SK-N-SH treated with all-trans-retinoic acid at 6 μM for 48 hours (cell line): ENCODE measurements at regions not wholly inside any gene's neighbourhood (a gene's known extent, or its start where the extent isn't known, plus 50 kb on each side); places are given as distances from the start of the nearest gene placed in this dataset.

Source experiments
- ARNTL ChIP-seq: fragments of 450-650 bp; formaldehyde crosslinking; IDR thresholded peaks from 2 replicates; pipeline ENCODE4 v1.5.0; 2020; ENCODE audit warnings: low read depth, mild to moderate bottlenecking, moderate library complexity, borderline replicate concordance
- BACH2 ChIP-seq: fragments of 250-450 bp; sonication (Bioruptor Pico); IDR thresholded peaks from 2 replicates; pipeline ENCODE4 v1.9.0; 2021; ENCODE audit warnings: mild to moderate bottlenecking, borderline replicate concordance
- CSRNP3 ChIP-seq: fragments of 250-450 bp; sonication (Bioruptor Pico); IDR thresholded peaks from 2 replicates; pipeline ENCODE4 v1.5.1; 2021; ENCODE audit warnings: mild to moderate bottlenecking, moderate library complexity
- GLIS3 ChIP-seq: fragments of 250-450 bp; sonication (Bioruptor Pico); IDR thresholded peaks from 2 replicates; pipeline ENCODE4 v1.5.0; 2020; ENCODE audit warnings: mild to moderate bottlenecking, moderate library complexity
- RARB ChIP-seq: fragments of 250-450 bp; sonication (Bioruptor Pico); IDR thresholded peaks from 2 replicates; pipeline ENCODE4 v1.8.0; 2021; ENCODE audit warnings: mild to moderate bottlenecking, moderate library complexity
- TCF4 ChIP-seq: fragments of 250-450 bp; sonication (Bioruptor Pico); IDR thresholded peaks from 2 replicates; pipeline ENCODE4 v1.8.0; 2021; ENCODE audit warnings: mild to moderate bottlenecking, moderate library complexity, borderline replicate concordance
- ZC3H10 ChIP-seq: fragments of 250-450 bp; sonication (Bioruptor Pico); IDR thresholded peaks from 2 replicates; pipeline ENCODE4 v1.5.1; 2021; ENCODE audit warnings: mild to moderate bottlenecking, moderate library complexity
- ZFP3 ChIP-seq: fragments of 250-450 bp; sonication (Bioruptor Pico); IDR thresholded peaks from 2 replicates; pipeline ENCODE4 v1.5.0; 2020; ENCODE audit warnings: mild to moderate bottlenecking, moderate library complexity
- ZNF565 ChIP-seq: fragments of 450-650 bp; formaldehyde crosslinking; conservative IDR thresholded peaks from 2 replicates; pipeline ENCODE4 v1.5.0; 2020; ENCODE audit warnings: low read depth, mild to moderate bottlenecking, moderate library complexity
- ZNF70 ChIP-seq: fragments of 450-650 bp; formaldehyde crosslinking; IDR thresholded peaks from 2 replicates; pipeline ENCODE4 v1.5.0; 2020; ENCODE audit warnings: mild to moderate bottlenecking, moderate library complexity
- ZNF8 ChIP-seq: fragments of 450-650 bp; formaldehyde crosslinking; IDR thresholded peaks from 2 replicates; pipeline ENCODE4 v1.5.0; 2020; ENCODE audit warnings: mild to moderate bottlenecking, moderate library complexity
- TF ChIP-seq, protein P1 (sequence below): fragments of 250-450 bp; sonication (Bioruptor Pico); IDR thresholded peaks from 2 replicates; pipeline ENCODE4 v1.8.0; 2020; ENCODE audit warnings: mild to moderate bottlenecking, moderate library complexity, borderline replicate concordance
- TF ChIP-seq, protein P2 (sequence below): fragments of 250-450 bp; sonication (Bioruptor Pico); IDR thresholded peaks from 2 replicates; pipeline ENCODE4 v1.5.1; 2020; ENCODE audit warnings: low read depth, mild to moderate bottlenecking, moderate library complexity

DNA sequence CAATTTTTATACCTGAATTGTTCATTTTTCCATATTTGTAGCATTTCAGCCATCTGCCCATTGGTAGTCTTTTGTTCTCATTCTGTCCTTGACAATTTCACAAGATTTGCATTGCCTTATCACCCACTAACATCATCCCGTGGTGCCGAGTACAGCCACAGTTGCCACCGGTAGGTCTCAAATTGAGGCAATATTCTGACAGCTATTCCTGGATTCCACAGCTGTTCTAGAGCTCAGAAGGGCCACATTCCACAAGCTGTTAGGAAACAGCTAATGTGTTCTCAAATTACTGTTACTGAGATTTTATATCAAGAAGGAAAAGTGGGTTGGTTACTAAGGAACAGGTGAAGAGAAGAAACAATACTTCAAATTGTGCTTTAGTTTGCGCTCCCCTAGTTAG, 178.8 kb downstream of the RPRM start:
- TF ChIP-seq CSRNP3 (CRISPR knock-in tag) (no peak), ZFP3 (CRISPR knock-in tag) (no peak), ZNF70 (CRISPR knock-in tag) (no peak), ZNF565 (no peak), ZC3H10 (no peak), ARNTL (CRISPR knock-in tag) (no peak), RARB (no peak), BACH2 (CRISPR knock-in tag) (no peak), TCF4 (CRISPR knock-in tag) (no peak), GLIS3 (CRISPR knock-in tag) (no peak), ZNF8 (CRISPR knock-in tag) (no peak)
- TF ChIP-seq, protein P1, sequence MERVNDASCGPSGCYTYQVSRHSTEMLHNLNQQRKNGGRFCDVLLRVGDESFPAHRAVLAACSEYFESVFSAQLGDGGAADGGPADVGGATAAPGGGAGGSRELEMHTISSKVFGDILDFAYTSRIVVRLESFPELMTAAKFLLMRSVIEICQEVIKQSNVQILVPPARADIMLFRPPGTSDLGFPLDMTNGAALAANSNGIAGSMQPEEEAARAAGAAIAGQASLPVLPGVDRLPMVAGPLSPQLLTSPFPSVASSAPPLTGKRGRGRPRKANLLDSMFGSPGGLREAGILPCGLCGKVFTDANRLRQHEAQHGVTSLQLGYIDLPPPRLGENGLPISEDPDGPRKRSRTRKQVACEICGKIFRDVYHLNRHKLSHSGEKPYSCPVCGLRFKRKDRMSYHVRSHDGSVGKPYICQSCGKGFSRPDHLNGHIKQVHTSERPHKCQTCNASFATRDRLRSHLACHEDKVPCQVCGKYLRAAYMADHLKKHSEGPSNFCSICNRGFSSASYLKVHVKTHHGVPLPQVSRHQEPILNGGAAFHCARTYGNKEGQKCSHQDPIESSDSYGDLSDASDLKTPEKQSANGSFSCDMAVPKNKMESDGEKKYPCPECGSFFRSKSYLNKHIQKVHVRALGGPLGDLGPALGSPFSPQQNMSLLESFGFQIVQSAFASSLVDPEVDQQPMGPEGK (CRISPR knock-in tag): no peak
- TF ChIP-seq, protein P2, sequence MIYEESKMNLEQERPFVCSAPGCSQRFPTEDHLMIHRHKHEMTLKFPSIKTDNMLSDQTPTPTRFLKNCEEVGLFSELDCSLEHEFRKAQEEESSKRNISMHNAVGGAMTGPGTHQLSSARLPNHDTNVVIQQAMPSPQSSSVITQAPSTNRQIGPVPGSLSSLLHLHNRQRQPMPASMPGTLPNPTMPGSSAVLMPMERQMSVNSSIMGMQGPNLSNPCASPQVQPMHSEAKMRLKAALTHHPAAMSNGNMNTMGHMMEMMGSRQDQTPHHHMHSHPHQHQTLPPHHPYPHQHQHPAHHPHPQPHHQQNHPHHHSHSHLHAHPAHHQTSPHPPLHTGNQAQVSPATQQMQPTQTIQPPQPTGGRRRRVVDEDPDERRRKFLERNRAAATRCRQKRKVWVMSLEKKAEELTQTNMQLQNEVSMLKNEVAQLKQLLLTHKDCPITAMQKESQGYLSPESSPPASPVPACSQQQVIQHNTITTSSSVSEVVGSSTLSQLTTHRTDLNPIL (CRISPR knock-in tag): no peak
